ENCODE measurements at regions not wholly inside any gene's neighbourhood (a gene's known extent, or its start where the extent isn't known, plus 50 kb on each side); places are given as distances from the start of the nearest gene placed in this dataset.

DNA sequence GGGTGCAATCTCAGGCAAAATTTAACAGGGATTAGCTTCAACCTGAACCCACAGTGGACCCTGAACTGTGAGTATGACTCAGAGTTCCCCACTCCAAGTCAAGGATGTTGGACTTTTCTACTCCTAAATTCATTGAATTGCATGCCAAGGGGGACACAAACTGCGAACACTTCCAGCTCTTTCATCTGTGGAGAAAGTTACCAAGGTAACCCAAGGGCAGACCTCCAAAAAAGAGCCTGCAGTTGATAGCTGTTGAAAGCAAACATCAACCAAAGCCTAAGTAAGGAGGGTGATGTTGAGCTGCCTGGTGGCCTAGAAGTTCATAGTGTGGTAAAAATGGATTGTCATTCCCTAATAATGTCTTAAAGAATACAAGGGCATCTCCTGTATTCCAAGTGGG, 1242.9 kb downstream of the C4orf33 start:
- DNase-seq = no peak
- no peaks in the 10 kb centered on the region for H3K36me3 Mint-ChIP-seq
- no peaks in the 10 kb centered on the region for H3K4me1 Mint-ChIP-seq
- no peak overlapping the region for H3K27ac Mint-ChIP-seq
- Histone ChIP-seq H3K79me2 (ENCODE audit: insufficient read depth, low read length) (no peaks in the 10 kb centered on the region), H3K4me2 (replicated peaks; ENCODE audit: extremely low read depth, low read length, poor library complexity, severe bottlenecking) (no peak overlapping the region), H3K27ac (ENCODE audit: low read depth in 1 of 2, low read length in 2 of 2) (no peak overlapping the region), H3K4me1 (ENCODE audit: control insufficient read depth in 1 of 2, insufficient read depth in 2 of 2, low read length in 2 of 2) (no peaks in the 10 kb centered on the region), H4K20me1 (ENCODE audit: insufficient read depth, low read length) (no peaks in the 10 kb centered on the region), H3K36me3 (replicated peaks in 1 of 2; ENCODE audit: control insufficient read depth in 1 of 2, insufficient read depth in 2 of 2, low read length in 2 of 2) (no peaks in the 10 kb centered on the region), H2AFZ (ENCODE audit: insufficient read depth, low read depth, low read length, poor library complexity, severe bottlenecking) (no peak overlapping the region), H3K9me3 (replicated peaks in 1 of 2; ENCODE audit: control insufficient read depth in 1 of 2, insufficient read depth in 1 of 2, low read length in 2 of 2) (no peaks in the 10 kb centered on the region), H3K4me3 (replicated peaks in 1 of 3; ENCODE audit: low read depth in 2 of 3, low read length in 3 of 3) (no peak overlapping the region), H3K27me3 (ENCODE audit: control insufficient read depth in 2 of 2, insufficient read depth in 2 of 2, low read length in 2 of 2) (no peaks in the 10 kb centered on the region), H3K9ac (ENCODE audit: insufficient read depth, low read length, poor library complexity, severe bottlenecking) (no peak overlapping the region)
- H3K27me3 Mint-ChIP-seq (ENCODE audit: low read depth in 3 of 3) = no peaks in the 10 kb centered on the region
- intact Hi-C loops (cut with micrococcal nuclease) = no loop called here
- H3K9me3 Mint-ChIP-seq = no peaks in the 10 kb centered on the region
- H3K4me3 Mint-ChIP-seq = no peak overlapping the region
- WGBS (ENCODE audit: insufficient coverage) = no CpG with 5 or more reads among the region's 1 CpG
- TF ChIP-seq, protein P1, sequence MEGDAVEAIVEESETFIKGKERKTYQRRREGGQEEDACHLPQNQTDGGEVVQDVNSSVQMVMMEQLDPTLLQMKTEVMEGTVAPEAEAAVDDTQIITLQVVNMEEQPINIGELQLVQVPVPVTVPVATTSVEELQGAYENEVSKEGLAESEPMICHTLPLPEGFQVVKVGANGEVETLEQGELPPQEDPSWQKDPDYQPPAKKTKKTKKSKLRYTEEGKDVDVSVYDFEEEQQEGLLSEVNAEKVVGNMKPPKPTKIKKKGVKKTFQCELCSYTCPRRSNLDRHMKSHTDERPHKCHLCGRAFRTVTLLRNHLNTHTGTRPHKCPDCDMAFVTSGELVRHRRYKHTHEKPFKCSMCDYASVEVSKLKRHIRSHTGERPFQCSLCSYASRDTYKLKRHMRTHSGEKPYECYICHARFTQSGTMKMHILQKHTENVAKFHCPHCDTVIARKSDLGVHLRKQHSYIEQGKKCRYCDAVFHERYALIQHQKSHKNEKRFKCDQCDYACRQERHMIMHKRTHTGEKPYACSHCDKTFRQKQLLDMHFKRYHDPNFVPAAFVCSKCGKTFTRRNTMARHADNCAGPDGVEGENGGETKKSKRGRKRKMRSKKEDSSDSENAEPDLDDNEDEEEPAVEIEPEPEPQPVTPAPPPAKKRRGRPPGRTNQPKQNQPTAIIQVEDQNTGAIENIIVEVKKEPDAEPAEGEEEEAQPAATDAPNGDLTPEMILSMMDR (IDR thresholded peaks at IDR 0.05) = no peak

DNA sequence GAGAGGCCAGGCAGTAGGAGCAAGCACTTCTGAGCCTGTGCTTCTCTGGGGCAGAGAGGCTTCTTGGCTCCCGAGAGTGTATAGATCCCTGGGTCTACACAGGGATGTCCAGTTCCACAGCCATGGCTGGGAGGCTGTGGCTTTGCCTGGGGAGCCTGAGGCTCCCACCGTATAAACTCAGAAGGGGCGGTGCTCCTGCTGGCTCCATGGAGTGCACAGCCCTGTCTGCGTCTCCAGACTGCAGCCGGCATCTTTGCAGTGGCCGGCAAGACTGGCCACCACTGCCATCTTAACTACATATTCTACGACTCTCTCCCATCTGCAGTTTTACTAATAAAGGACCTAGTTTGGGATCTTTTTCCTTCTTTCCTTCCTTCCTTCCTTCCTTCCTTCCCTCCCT, 1253.8 kb downstream of the C4orf33 start:
- TF ChIP-seq, protein P1 (IDR thresholded peaks at IDR 0.05) = no peak
- no peak overlapping the region for H3K27ac Mint-ChIP-seq
- Histone ChIP-seq H3K4me3 (replicated peaks in 1 of 3; ENCODE audit: low read depth in 2 of 3, low read length in 3 of 3) (no peak overlapping the region), H3K27ac (ENCODE audit: low read depth in 1 of 2, low read length in 2 of 2) (no peak overlapping the region), H3K9me3 (replicated peaks in 1 of 2; ENCODE audit: control insufficient read depth in 1 of 2, insufficient read depth in 1 of 2, low read length in 2 of 2) (no peaks in the 10 kb centered on the region), H3K79me2 (ENCODE audit: insufficient read depth, low read length) (no peaks in the 10 kb centered on the region), H3K9ac (ENCODE audit: insufficient read depth, low read length, poor library complexity, severe bottlenecking) (no peak overlapping the region), H3K27me3 (ENCODE audit: control insufficient read depth in 2 of 2, insufficient read depth in 2 of 2, low read length in 2 of 2) (no peaks in the 10 kb centered on the region), H4K20me1 (ENCODE audit: insufficient read depth, low read length) (no peaks in the 10 kb centered on the region), H3K4me2 (replicated peaks; ENCODE audit: extremely low read depth, low read length, poor library complexity, severe bottlenecking) (no peak overlapping the region), H3K4me1 (ENCODE audit: control insufficient read depth in 1 of 2, insufficient read depth in 2 of 2, low read length in 2 of 2) (no peaks in the 10 kb centered on the region), H2AFZ (ENCODE audit: insufficient read depth, low read depth, low read length, poor library complexity, severe bottlenecking) (no peak overlapping the region), H3K36me3 (replicated peaks in 1 of 2; ENCODE audit: control insufficient read depth in 1 of 2, insufficient read depth in 2 of 2, low read length in 2 of 2) (no peaks in the 10 kb centered on the region)
- no peaks in the 10 kb centered on the region for H3K36me3 Mint-ChIP-seq
- 95% methylated on average over 7 of the region's 7 CpGs for WGBS (ENCODE audit: insufficient coverage)
- peaks cover 0 to 3% (median 0%) of the 10 kb centered on the region in 3 donors for H3K27me3 Mint-ChIP-seq (ENCODE audit: low read depth in 3 of 3)
- H3K4me1 Mint-ChIP-seq = no peaks in the 10 kb centered on the region
- no peak for DNase-seq
- H3K4me3 Mint-ChIP-seq = no peak overlapping the region
- H3K9me3 Mint-ChIP-seq = peaks cover 0 to 2% (median 0%) of the 10 kb centered on the region in 7 donors
- intact Hi-C loops (cut with micrococcal nuclease) = no loop called here
